GM19238 (cell line): ENCODE measurements at regions not wholly inside any gene's neighbourhood (a gene's known extent, or its start where the extent isn't known, plus 50 kb on each side); places are given as distances from the start of the nearest gene placed in this dataset.
"Not testable (repeated sequence)": the region's sequence is repeated elsewhere in the genome, so short reads cannot be mapped to it uniquely, and the experiment has no call there.

Experiments used
- DNase-seq: peaks from one replicate; pipeline ENCODE4 v3.0.0; 2011; ENCODE audit warnings: low spot score; ENCODE audit not compliant: insufficient read length

GRCh38 chr9:36521148-36521547 lies 51.5 kb upstream of the MELK start:
- no peak for DNase-seq

- DNase-seq: no peak
Observed at GRCh38 chr9:36517131-36517530, 55.6 kb upstream of the MELK start.

GRCh38 chr9:36504156-36504555 lies 68.5 kb upstream of the MELK start:
- DNase-seq: no peak

GRCh38 chr9:36503172-36504088 lies 69.3 kb upstream of the MELK start:
- no peak for DNase-seq

- DNase-seq: no peak
Observed at GRCh38 chr9:36501727-36502126, 71.0 kb upstream of the MELK start.

- not testable (repeated sequence) for DNase-seq
Observed at GRCh38 chr9:36500931-36501330, 71.8 kb upstream of the MELK start.

GRCh38 chr9:36499174-36499890 lies 73.4 kb upstream of the MELK start:
- no peak for DNase-seq

- not testable (repeated sequence) for DNase-seq
Observed at GRCh38 chr9:36493564-36493963, 79.1 kb upstream of the MELK start.

GRCh38 chr9:36492865-36493264 lies 79.8 kb upstream of the MELK start:
- no peak for DNase-seq

GRCh38 chr9:36489453-36489852 lies 83.2 kb upstream of the MELK start:
- DNase-seq: no peak

GRCh38 chr9:36488389-36488756 lies 84.3 kb upstream of the MELK start:
- DNase-seq: no peak

GRCh38 chr9:36487482-36488388 lies 85.0 kb upstream of the MELK start:
- peak; percentile 90 for DNase-seq

- peak; percentile 49 for DNase-seq
Observed at GRCh38 chr9:36486933-36487481, 85.7 kb upstream of the MELK start.

GRCh38 chr9:36486329-36486932 lies 86.3 kb upstream of the MELK start:
- DNase-seq: no peak

- no peak for DNase-seq
Observed at GRCh38 chr9:36485647-36486328, 85.7 kb upstream of the RNF38 start.

GRCh38 chr9:36484124-36484523 lies 84.1 kb upstream of the RNF38 start:
- no peak for DNase-seq

GRCh38 chr9:36479101-36479500 lies 79.0 kb upstream of the RNF38 start:
- no peak for DNase-seq

GRCh38 chr9:36471359-36471758 lies 71.3 kb upstream of the RNF38 start:
- DNase-seq: no peak

GRCh38 chr9:36470643-36471290 lies 70.7 kb upstream of the RNF38 start:
- peak; percentile 82 for DNase-seq

- DNase-seq: no peak
Observed at GRCh38 chr9:36463467-36463866, 63.4 kb upstream of the RNF38 start.
